HEK293 (cell line): ENCODE measurements at regions not wholly inside any gene's neighbourhood (a gene's known extent, or its start where the extent isn't known, plus 50 kb on each side); places are given as distances from the start of the nearest gene placed in this dataset.

Experiments used
- TCF7L2 ChIP-seq: IDR thresholded peaks from 2 replicates; pipeline ENCODE4 v1.6.1; 2011; ENCODE audit warnings: low read depth, mild to moderate bottlenecking, inconsistent platforms, low read length, moderate library complexity, borderline replicate concordance
- ZBTB7A ChIP-seq: fragments of 450-650 bp; formaldehyde crosslinking; IDR thresholded peaks from 2 replicates; pipeline ENCODE4 v1.5.1; 2016; ENCODE audit warnings: low read depth, missing biosample characterization, missing genetic modification characterization
- ZNF175 ChIP-seq: fragments of 450-650 bp; formaldehyde crosslinking; IDR thresholded peaks from 2 replicates; pipeline ENCODE4 v1.5.1; 2016; ENCODE audit warnings: missing biosample characterization, missing genetic modification characterization
- ZNF544 ChIP-seq: fragments of 450-650 bp; formaldehyde crosslinking; IDR thresholded peaks from 2 replicates; pipeline ENCODE4 v1.5.0; 2017; ENCODE audit warnings: missing biosample characterization, missing genetic modification characterization
- TF ChIP-seq, protein P1 (sequence below): fragments of 450-650 bp; formaldehyde crosslinking; IDR thresholded peaks from 2 replicates; pipeline ENCODE4 v1.5.1; 2016; ENCODE audit warnings: missing biosample characterization, missing genetic modification characterization
- TF ChIP-seq, protein P2 (sequence below): fragments of 450-650 bp; formaldehyde crosslinking; IDR thresholded peaks from 2 replicates; pipeline ENCODE4 v1.5.1; 2016; ENCODE audit warnings: missing biosample characterization, missing genetic modification characterization
- TF ChIP-seq, protein P3 (sequence below): fragments of 450-650 bp; formaldehyde crosslinking; IDR thresholded peaks from 2 replicates; pipeline ENCODE4 v1.5.1; 2016; ENCODE audit warnings: missing biosample characterization, missing genetic modification characterization
- TF ChIP-seq, protein P4 (sequence below): fragments of 450-650 bp; formaldehyde crosslinking; IDR thresholded peaks from 2 replicates; pipeline ENCODE4; 2016; ENCODE audit warnings: missing biosample characterization, missing genetic modification characterization
- TF ChIP-seq, protein P5 (sequence below): fragments of 450-650 bp; formaldehyde crosslinking; conservative IDR thresholded peaks from 2 replicates; pipeline ENCODE4 v1.5.1; 2016; ENCODE audit warnings: low read depth, missing biosample characterization, missing genetic modification characterization
- TF ChIP-seq, protein P6 (sequence below): fragments of 450-650 bp; formaldehyde crosslinking; IDR thresholded peaks from 2 replicates; pipeline ENCODE4 v1.5.1; 2016; ENCODE audit warnings: missing biosample characterization, missing genetic modification characterization

DNA sequence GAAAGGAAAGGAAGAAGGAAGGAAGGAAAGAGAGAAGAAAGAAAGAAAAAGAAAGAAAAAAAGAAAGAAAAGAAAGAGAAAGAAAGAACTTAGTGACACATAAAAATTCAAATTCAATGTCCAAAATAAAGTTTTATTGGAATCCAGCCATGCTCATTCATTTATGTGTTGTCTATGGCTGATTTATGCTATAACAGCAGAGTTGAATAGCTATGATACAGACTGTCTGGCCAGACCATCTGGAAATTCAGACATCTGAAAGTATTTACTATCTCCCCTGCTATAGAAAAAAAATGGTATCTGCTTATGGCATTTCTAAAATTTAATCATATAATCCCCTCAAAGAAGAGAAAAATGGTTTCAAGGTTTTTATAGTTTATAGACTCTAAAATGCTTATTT is 79.4 kb upstream of the RRP15 start:
- TF ChIP-seq, protein P1, sequence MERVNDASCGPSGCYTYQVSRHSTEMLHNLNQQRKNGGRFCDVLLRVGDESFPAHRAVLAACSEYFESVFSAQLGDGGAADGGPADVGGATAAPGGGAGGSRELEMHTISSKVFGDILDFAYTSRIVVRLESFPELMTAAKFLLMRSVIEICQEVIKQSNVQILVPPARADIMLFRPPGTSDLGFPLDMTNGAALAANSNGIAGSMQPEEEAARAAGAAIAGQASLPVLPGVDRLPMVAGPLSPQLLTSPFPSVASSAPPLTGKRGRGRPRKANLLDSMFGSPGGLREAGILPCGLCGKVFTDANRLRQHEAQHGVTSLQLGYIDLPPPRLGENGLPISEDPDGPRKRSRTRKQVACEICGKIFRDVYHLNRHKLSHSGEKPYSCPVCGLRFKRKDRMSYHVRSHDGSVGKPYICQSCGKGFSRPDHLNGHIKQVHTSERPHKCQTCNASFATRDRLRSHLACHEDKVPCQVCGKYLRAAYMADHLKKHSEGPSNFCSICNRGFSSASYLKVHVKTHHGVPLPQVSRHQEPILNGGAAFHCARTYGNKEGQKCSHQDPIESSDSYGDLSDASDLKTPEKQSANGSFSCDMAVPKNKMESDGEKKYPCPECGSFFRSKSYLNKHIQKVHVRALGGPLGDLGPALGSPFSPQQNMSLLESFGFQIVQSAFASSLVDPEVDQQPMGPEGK, result no peak
- TF ChIP-seq, protein P2, sequence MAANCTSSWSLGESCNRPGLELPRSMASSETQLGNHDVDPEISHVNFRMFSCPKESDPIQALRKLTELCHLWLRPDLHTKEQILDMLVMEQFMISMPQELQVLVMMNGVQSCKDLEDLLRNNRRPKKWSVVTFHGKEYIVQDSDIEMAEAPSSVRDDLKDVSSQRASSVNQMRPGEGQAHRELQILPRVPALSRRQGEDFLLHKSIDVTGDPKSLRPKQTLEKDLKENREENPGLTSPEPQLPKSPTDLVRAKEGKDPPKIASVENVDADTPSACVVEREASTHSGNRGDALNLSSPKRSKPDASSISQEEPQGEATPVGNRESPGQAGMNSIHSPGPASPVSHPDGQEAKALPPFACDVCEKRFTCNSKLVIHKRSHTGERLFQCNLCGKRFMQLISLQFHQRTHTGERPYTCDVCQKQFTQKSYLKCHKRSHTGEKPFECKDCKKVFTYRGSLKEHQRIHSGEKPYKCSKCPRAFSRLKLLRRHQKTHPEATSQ (tag by site-specific recombination), result no peak
- TF ChIP-seq, protein P3, sequence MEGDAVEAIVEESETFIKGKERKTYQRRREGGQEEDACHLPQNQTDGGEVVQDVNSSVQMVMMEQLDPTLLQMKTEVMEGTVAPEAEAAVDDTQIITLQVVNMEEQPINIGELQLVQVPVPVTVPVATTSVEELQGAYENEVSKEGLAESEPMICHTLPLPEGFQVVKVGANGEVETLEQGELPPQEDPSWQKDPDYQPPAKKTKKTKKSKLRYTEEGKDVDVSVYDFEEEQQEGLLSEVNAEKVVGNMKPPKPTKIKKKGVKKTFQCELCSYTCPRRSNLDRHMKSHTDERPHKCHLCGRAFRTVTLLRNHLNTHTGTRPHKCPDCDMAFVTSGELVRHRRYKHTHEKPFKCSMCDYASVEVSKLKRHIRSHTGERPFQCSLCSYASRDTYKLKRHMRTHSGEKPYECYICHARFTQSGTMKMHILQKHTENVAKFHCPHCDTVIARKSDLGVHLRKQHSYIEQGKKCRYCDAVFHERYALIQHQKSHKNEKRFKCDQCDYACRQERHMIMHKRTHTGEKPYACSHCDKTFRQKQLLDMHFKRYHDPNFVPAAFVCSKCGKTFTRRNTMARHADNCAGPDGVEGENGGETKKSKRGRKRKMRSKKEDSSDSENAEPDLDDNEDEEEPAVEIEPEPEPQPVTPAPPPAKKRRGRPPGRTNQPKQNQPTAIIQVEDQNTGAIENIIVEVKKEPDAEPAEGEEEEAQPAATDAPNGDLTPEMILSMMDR (tag by site-specific recombination), result no peak
- TF ChIP-seq, protein P4, sequence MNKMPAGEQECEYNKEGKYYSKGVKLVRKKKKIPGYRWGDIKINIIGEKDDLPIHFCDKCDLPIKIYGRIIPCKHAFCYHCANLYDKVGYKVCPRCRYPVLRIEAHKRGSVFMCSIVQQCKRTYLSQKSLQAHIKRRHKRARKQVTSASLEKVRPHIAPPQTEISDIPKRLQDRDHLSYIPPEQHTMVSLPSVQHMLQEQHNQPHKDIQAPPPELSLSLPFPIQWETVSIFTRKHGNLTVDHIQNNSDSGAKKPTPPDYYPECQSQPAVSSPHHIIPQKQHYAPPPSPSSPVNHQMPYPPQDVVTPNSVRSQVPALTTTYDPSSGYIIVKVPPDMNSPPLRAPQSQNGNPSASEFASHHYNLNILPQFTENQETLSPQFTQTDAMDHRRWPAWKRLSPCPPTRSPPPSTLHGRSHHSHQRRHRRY (tag by site-specific recombination), result no peak
- TF ChIP-seq ZBTB7A (tag by site-specific recombination) (no peak), ZNF544 (tag by site-specific recombination) (no peak), TCF7L2 (no peak), ZNF175 (tag by site-specific recombination) (no peak)
- TF ChIP-seq, protein P5, sequence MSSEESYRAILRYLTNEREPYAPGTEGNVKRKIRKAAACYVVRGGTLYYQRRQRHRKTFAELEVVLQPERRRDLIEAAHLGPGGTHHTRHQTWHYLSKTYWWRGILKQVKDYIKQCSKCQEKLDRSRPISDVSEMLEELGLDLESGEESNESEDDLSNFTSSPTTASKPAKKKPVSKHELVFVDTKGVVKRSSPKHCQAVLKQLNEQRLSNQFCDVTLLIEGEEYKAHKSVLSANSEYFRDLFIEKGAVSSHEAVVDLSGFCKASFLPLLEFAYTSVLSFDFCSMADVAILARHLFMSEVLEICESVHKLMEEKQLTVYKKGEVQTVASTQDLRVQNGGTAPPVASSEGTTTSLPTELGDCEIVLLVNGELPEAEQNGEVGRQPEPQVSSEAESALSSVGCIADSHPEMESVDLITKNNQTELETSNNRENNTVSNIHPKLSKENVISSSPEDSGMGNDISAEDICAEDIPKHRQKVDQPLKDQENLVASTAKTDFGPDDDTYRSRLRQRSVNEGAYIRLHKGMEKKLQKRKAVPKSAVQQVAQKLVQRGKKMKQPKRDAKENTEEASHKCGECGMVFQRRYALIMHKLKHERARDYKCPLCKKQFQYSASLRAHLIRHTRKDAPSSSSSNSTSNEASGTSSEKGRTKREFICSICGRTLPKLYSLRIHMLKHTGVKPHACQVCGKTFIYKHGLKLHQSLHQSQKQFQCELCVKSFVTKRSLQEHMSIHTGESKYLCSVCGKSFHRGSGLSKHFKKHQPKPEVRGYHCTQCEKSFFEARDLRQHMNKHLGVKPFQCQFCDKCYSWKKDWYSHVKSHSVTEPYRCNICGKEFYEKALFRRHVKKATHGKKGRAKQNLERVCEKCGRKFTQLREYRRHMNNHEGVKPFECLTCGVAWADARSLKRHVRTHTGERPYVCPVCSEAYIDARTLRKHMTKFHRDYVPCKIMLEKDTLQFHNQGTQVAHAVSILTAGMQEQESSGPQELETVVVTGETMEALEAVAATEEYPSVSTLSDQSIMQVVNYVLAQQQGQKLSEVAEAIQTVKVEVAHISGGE (tag by site-specific recombination), result no peak
- TF ChIP-seq, protein P6, sequence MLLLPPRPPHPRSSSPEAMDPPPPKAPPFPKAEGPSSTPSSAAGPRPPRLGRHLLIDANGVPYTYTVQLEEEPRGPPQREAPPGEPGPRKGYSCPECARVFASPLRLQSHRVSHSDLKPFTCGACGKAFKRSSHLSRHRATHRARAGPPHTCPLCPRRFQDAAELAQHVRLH (tag by site-specific recombination), result no peak
